ENCODE measurements at regions not wholly inside any gene's neighbourhood (a gene's known extent, or its start where the extent isn't known, plus 50 kb on each side); places are given as distances from the start of the nearest gene placed in this dataset.

DNA sequence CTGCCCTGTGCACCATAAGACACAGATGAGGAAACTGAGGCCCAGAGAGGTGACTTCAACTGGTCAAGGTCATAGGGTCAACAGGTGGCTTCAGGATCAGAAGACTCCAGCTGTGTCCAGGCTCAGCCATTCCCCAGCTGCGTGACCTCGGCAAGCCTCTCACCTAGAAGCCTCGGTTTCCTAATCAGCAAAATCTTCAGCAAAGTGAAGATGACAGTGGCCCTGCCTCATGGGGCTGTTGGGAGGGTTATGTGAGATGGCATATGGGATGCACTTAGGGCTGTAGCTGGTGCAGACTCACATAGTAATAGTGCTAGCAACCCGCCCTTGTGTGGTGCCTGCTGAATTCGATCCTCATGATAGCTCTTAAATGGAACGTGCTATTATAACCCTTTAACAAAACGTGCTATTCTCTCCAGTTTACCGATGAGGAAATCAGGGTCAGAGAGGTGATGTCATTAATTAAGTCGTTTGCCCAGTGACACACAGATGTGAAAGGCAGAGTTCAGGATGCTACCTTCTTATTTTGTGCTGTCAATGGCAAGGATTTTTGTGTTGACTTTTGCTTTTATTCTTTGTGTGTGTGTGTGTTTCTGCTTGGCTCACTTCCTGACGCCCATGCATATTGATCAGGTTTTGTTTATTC is 472.9 kb downstream of the MATN1 start:
- Histone ChIP-seq H3K9me3 (no peaks in the 10 kb centered on the region), H3K27me3 (peaks cover 0 to 86% (median 6%) of the 10 kb centered on the region in 4 donors), H3K36me3 (no peaks in the 10 kb centered on the region), H3K27ac (replicated peaks in 1 of 4) (no peak overlapping the region), H3K4me1 (no peaks in the 10 kb centered on the region), H3K4me3 (no peak overlapping the region)
- TF ChIP-seq POLR2AphosphoS5 (IDR thresholded peaks at IDR 0.05) (no peak), POLR2A (IDR thresholded peaks at IDR 0.05; ENCODE audit: low read depth) (no peak), CTCF (IDR thresholded peaks at IDR 0.05) (no peak), EP300 (IDR thresholded peaks at IDR 0.05) (no peak)
- intact Hi-C loops (cut with DNase I), result no loop called here
- WGBS, result 44% methylated on average over 10 of the region's 10 CpGs
- no peak for DNase-seq (ENCODE audit: extremely low spot score)

- Histone ChIP-seq H3K9me3 (no peaks in the 10 kb centered on the region), H3K27ac (replicated peaks in 1 of 4) (no peak overlapping the region), H3K27me3 (peaks cover 0 to 87% (median 6%) of the 10 kb centered on the region in 4 donors), H3K4me1 (no peaks in the 10 kb centered on the region), H3K36me3 (no peaks in the 10 kb centered on the region), H3K4me3 (no peak overlapping the region)
- intact Hi-C loops (cut with DNase I), result no loop called here
- WGBS, result 70% methylated on average over 13 of the region's 16 CpGs
- no peak for DNase-seq (ENCODE audit: extremely low spot score)
- TF ChIP-seq POLR2AphosphoS5 (IDR thresholded peaks at IDR 0.05) (no peak), CTCF (IDR thresholded peaks at IDR 0.05) (no peak), POLR2A (IDR thresholded peaks at IDR 0.05; ENCODE audit: low read depth) (no peak), EP300 (IDR thresholded peaks at IDR 0.05) (no peak)
Measured at GRCh38 chr1:30249446-30250337, 473.7 kb downstream of the MATN1 start.

DNA sequence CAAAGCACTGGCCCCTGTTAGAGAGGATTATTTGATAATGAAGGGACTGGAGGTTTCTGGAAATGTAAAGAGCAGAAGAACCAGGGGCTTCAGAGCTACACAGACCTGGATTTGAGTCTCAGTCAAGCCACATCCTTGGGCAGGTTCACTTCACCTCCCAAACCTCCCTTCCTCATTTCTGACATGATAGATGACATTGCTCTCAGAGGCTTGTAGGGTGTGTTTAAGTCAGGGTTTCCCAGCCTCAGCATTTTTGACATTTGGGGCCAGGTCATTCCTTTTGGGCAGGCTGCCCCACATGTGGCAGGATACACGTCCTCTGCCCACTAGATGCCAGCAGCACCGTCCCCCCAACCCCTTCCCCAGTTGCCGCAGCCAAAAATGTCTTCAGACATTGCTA is 474.6 kb downstream of the MATN1 start:
- TF ChIP-seq EP300 (IDR thresholded peaks at IDR 0.05), result no peak
- no peak for TF ChIP-seq CTCF (IDR thresholded peaks at IDR 0.05)
- TF ChIP-seq POLR2A (IDR thresholded peaks at IDR 0.05; ENCODE audit: low read depth), result no peak
- TF ChIP-seq POLR2AphosphoS5 (IDR thresholded peaks at IDR 0.05), result no peak
- peaks cover 0 to 87% (median 6%) of the 10 kb centered on the region in 4 donors for H3K27me3 ChIP-seq
- intact Hi-C loops (cut with DNase I), result no loop called here
- H3K36me3 ChIP-seq, result no peaks in the 10 kb centered on the region
- no peak overlapping the region for H3K4me3 ChIP-seq
- 51% methylated on average over 3 of the region's 3 CpGs for WGBS
- no peak overlapping the region for H3K27ac ChIP-seq (replicated peaks in 1 of 4)
- H3K9me3 ChIP-seq, result no peaks in the 10 kb centered on the region
- no peaks in the 10 kb centered on the region for H3K4me1 ChIP-seq
- no peak for DNase-seq (ENCODE audit: extremely low spot score)

- Histone ChIP-seq H3K9me3 (no peaks in the 10 kb centered on the region), H3K27ac (replicated peaks in 1 of 4) (no peak overlapping the region), H3K4me3 (no peak overlapping the region), H3K36me3 (no peaks in the 10 kb centered on the region), H3K4me1 (no peaks in the 10 kb centered on the region), H3K27me3 (peaks cover 0 to 87% (median 6%) of the 10 kb centered on the region in 4 donors)
- TF ChIP-seq CTCF (IDR thresholded peaks at IDR 0.05) (no peak), POLR2AphosphoS5 (IDR thresholded peaks at IDR 0.05) (no peak), POLR2A (IDR thresholded peaks at IDR 0.05; ENCODE audit: low read depth) (no peak), EP300 (IDR thresholded peaks at IDR 0.05) (no peak)
- WGBS, result 88% methylated on average over 2 of the region's 3 CpGs
- DNase-seq (ENCODE audit: extremely low spot score), result no peak
- intact Hi-C loops (cut with DNase I), result no loop called here
Measured at GRCh38 chr1:30248373-30248772, 475.0 kb downstream of the MATN1 start.

Data from esophagus muscularis mucosa (tissue), 4 donors.